ENCODE measurements at regions not wholly inside any gene's neighbourhood (a gene's known extent, or its start where the extent isn't known, plus 50 kb on each side); places are given as distances from the start of the nearest gene placed in this dataset.

GRCh38 chr13:90673746-90674145 is 673.7 kb upstream of the MIR17HG start:
- TF ChIP-seq GATA3 (IDR thresholded peaks at IDR 0.05; ENCODE audit: low read depth, low read length) = no peak
- TF ChIP-seq GATA2 (IDR thresholded peaks at IDR 0.05; ENCODE audit: low read depth, low read length) = no peak

Data from SH-SY5Y (cell line).